Liver (tissue), 8 donors: ENCODE measurements at regions not wholly inside any gene's neighbourhood (a gene's known extent, or its start where the extent isn't known, plus 50 kb on each side); places are given as distances from the start of the nearest gene placed in this dataset.

Experiments
- DNase-seq: peaks from one replicate; pipeline ENCODE4 v3.0.0-alpha.2; 2017; ENCODE audit warnings: low spot score
- H3K27ac ChIP-seq, 2 donors: one replicate each; pipeline ENCODE4 v1.7.0; 2013; ENCODE audit warnings: inconsistent platforms in 2 of 2, low read length in 2 of 2, control low read depth in 1 of 2, low read depth in 1 of 2, mild to moderate bottlenecking in 1 of 2
- H3K27me3 ChIP-seq, 4 donors: one replicate each; pipeline versions ENCODE4 v1.6.1 to v1.7.0; 2013; ENCODE audit warnings: low read length in 3 of 4, inconsistent platforms in 1 of 4, mild to moderate bottlenecking in 1 of 4, moderate library complexity in 1 of 4; ENCODE audit not compliant: control insufficient read depth in 4 of 4, insufficient read depth in 4 of 4
- H3K36me3 ChIP-seq, 4 donors: one replicate each; pipeline versions ENCODE4 v1.6.1 to v1.7.0; 2013; ENCODE audit warnings: low read length in 3 of 4, mild to moderate bottlenecking in 3 of 4, low read depth in 1 of 4, moderate library complexity in 1 of 4; ENCODE audit not compliant: control insufficient read depth in 4 of 4, insufficient read depth in 3 of 4
- H3K4me1 ChIP-seq, 4 donors: one replicate each; pipeline versions ENCODE4 v1.6.1 to v1.7.0; 2013; ENCODE audit warnings: low read length in 3 of 4, mild to moderate bottlenecking in 3 of 4, moderate library complexity in 1 of 4; ENCODE audit not compliant: control insufficient read depth in 4 of 4, insufficient read depth in 4 of 4
- H3K4me3 ChIP-seq, 3 donors: one replicate each; pipeline versions ENCODE4 v1.6.1 to v1.7.0; 2013; ENCODE audit warnings: low read length in 3 of 3, control low read depth in 1 of 3, low read depth in 1 of 3, mild to moderate bottlenecking in 1 of 3
- H3K9ac ChIP-seq, 2 donors: one replicate each; pipeline ENCODE4 v1.7.0; 2013; ENCODE audit warnings: low read length in 2 of 2, mild to moderate bottlenecking in 2 of 2, moderate library complexity in 2 of 2, control low read depth in 1 of 2, low read depth in 1 of 2
- H3K9me3 ChIP-seq, 4 donors: one replicate each; pipeline versions ENCODE4 v1.6.1 to v1.7.0; 2013; ENCODE audit warnings: low read length in 3 of 4; ENCODE audit not compliant: control insufficient read depth in 4 of 4
- ATF3 ChIP-seq: IDR thresholded peaks from 2 replicates; pipeline ENCODE4 v1.6.1; 2016; ENCODE audit warnings: antibody characterized with exemption
- CTCF ChIP-seq: fragments of 150-350 bp; IDR thresholded peaks from 2 replicates; pipeline ENCODE4 v1.5.1; 2017; ENCODE audit warnings: improper control_type of control experiment, low read depth, low read length; ENCODE audit not compliant: missing input control
- EGR1 ChIP-seq, 2 donors: IDR thresholded peaks; 2 replicates each; pipeline ENCODE4 v1.6.1; 2016 to 2018; ENCODE audit warnings: antibody characterized with exemption in 2 of 2, low read depth in 2 of 2
- FOXA1 ChIP-seq: IDR thresholded peaks from 2 replicates; pipeline ENCODE4 v1.6.1; 2016; ENCODE audit warnings: antibody characterized with exemption
- FOXA2 ChIP-seq: IDR thresholded peaks from 2 replicates; pipeline ENCODE4 v1.6.1; 2016; ENCODE audit warnings: antibody characterized with exemption
- GABPA ChIP-seq, 2 donors: IDR thresholded peaks in 1 of 2; conservative IDR thresholded peaks in 1 of 2; 2 replicates each; pipeline ENCODE4 v1.6.1; 2016; ENCODE audit warnings: antibody characterized with exemption in 2 of 2, mild to moderate bottlenecking in 1 of 2, moderate library complexity in 1 of 2
- HNF4A ChIP-seq, 2 donors: conservative IDR thresholded peaks; 2 replicates each; pipeline ENCODE4 v1.6.1; 2016; ENCODE audit warnings: antibody characterized with exemption in 2 of 2, mild to moderate bottlenecking in 2 of 2
- HNF4G ChIP-seq: IDR thresholded peaks from 2 replicates; pipeline ENCODE4 v1.6.1; 2016; ENCODE audit warnings: antibody characterized with exemption
- JUND ChIP-seq, 2 donors: IDR thresholded peaks; 2 replicates each; pipeline ENCODE4 v1.6.1; 2016; ENCODE audit warnings: antibody characterized with exemption in 2 of 2
- MAX ChIP-seq: IDR thresholded peaks from 2 replicates; pipeline ENCODE4 v1.6.1; 2016; ENCODE audit warnings: antibody characterized with exemption
- NR2F2 ChIP-seq: IDR thresholded peaks from 2 replicates; pipeline ENCODE4 v1.6.1; 2016; ENCODE audit warnings: antibody characterized with exemption
- RAD21 ChIP-seq, 2 donors: IDR thresholded peaks; 2 replicates each; pipeline ENCODE4 v1.6.1; 2016; ENCODE audit warnings: antibody characterized with exemption in 2 of 2, mild to moderate bottlenecking in 2 of 2
- REST ChIP-seq: IDR thresholded peaks from 2 replicates; pipeline ENCODE4 v1.6.1; 2016; ENCODE audit warnings: antibody characterized with exemption, mild to moderate bottlenecking
- RXRA ChIP-seq, 2 donors: IDR thresholded peaks; 2 replicates each; pipeline ENCODE4 v1.6.1; 2017 to 2018; ENCODE audit warnings: antibody characterized with exemption in 2 of 2, mild to moderate bottlenecking in 1 of 2
- SP1 ChIP-seq: IDR thresholded peaks from 2 replicates; pipeline ENCODE4 v1.6.1; 2018; ENCODE audit warnings: antibody characterized with exemption, mild to moderate bottlenecking
- TAF1 ChIP-seq: conservative IDR thresholded peaks from 2 replicates; pipeline ENCODE4 v1.6.1; 2016; ENCODE audit warnings: antibody characterized with exemption, mild to moderate bottlenecking
- YY1 ChIP-seq: IDR thresholded peaks from 2 replicates; pipeline ENCODE4 v1.6.1; 2016; ENCODE audit warnings: antibody characterized with exemption, mild to moderate bottlenecking
- ZBTB33 ChIP-seq: IDR thresholded peaks from 2 replicates; pipeline ENCODE4 v1.6.1; 2016; ENCODE audit warnings: antibody characterized with exemption
- WGBS: extraction: QIAGEN DNeasy Blood & Tissue Kit; methylation state at CpG from one replicate; pipeline ENCODE4 v1.1.7; 2013; 5-methylcytosine and 5-hydroxymethylcytosine counted together
- donor health status: healthy.
- donor health status: healthy.
- donor health status: healthy.
- donor health status: healthy.
- donor health status: healthy.

GRCh38 chr18:26637983-26638382, 89.6 kb upstream of the KCTD1 start:
- no peak overlapping the region for H3K27ac ChIP-seq
- H3K4me3 ChIP-seq = no peak overlapping the region
- H3K4me1 ChIP-seq = no peaks in the 10 kb centered on the region
- H3K27me3 ChIP-seq = no peaks in the 10 kb centered on the region
- 98% methylated on average over 2 of the region's 2 CpGs for WGBS
- no peaks in the 10 kb centered on the region for H3K36me3 ChIP-seq
- no peaks in the 10 kb centered on the region for H3K9me3 ChIP-seq
- no peak for TF ChIP-seq ATF3
- TF ChIP-seq ZBTB33 = no peak
- no peak for TF ChIP-seq CTCF
- no peak for TF ChIP-seq FOXA1
- no peak for TF ChIP-seq RAD21 (IDR thresholded peaks at IDR 0.05)
- no peak for TF ChIP-seq RXRA (IDR thresholded peaks at IDR 0.05)
- TF ChIP-seq GABPA (IDR thresholded peaks at IDR 0.05 in 1 of 2, conservative IDR thresholded peaks at IDR 0.05 in 1 of 2) = no peak
- no peak for TF ChIP-seq EGR1 (IDR thresholded peaks at IDR 0.05; ENCODE audit: low read depth in 2 of 2)
- TF ChIP-seq JUND (IDR thresholded peaks at IDR 0.05) = no peak
- TF ChIP-seq SP1 = no peak
- TF ChIP-seq MAX = no peak
- TF ChIP-seq HNF4A (conservative IDR thresholded peaks at IDR 0.05) = no peak
- no peak for TF ChIP-seq TAF1
- no peak for TF ChIP-seq FOXA2
- no peak for TF ChIP-seq NR2F2
- TF ChIP-seq YY1 = no peak
- no peak overlapping the region for H3K9ac ChIP-seq
- no peak for DNase-seq

GRCh38 chr18:26637324-26637723, 89.0 kb upstream of the KCTD1 start:
- no peak for DNase-seq
- Histone ChIP-seq H3K4me3 (no peak overlapping the region), H3K36me3 (no peaks in the 10 kb centered on the region), H3K9me3 (no peaks in the 10 kb centered on the region), H3K9ac (no peak overlapping the region), H3K4me1 (no peaks in the 10 kb centered on the region), H3K27ac (no peak overlapping the region), H3K27me3 (no peaks in the 10 kb centered on the region)
- 83% methylated on average over 8 of the region's 8 CpGs for WGBS
- no peak for TF ChIP-seq FOXA2
- TF ChIP-seq FOXA1 = no peak
- no peak for TF ChIP-seq ATF3
- no peak for TF ChIP-seq YY1
- no peak for TF ChIP-seq SP1
- no peak for TF ChIP-seq TAF1
- TF ChIP-seq MAX = no peak
- no peak for TF ChIP-seq JUND (IDR thresholded peaks at IDR 0.05)
- TF ChIP-seq CTCF = no peak
- no peak for TF ChIP-seq RAD21 (IDR thresholded peaks at IDR 0.05)
- no peak for TF ChIP-seq GABPA (IDR thresholded peaks at IDR 0.05 in 1 of 2, conservative IDR thresholded peaks at IDR 0.05 in 1 of 2)
- no peak for TF ChIP-seq EGR1 (IDR thresholded peaks at IDR 0.05; ENCODE audit: low read depth in 2 of 2)
- no peak for TF ChIP-seq NR2F2
- TF ChIP-seq HNF4G = no peak
- TF ChIP-seq REST = no peak
